A549 (cell line): ENCODE measurements at regions not wholly inside any gene's neighbourhood (a gene's known extent, or its start where the extent isn't known, plus 50 kb on each side); places are given as distances from the start of the nearest gene placed in this dataset.
A peak's percentile ranks its signal among the peaks of the same experiment; 100 is the strongest.

ENCODE experiments used
- ATAC-seq, 2 experiments: fragments of 200-7000 bp in 1 of 2; fragments of >200 bp in 1 of 2; cut with Nextera tagmentation in 1 of 2; cut with Tn5 transposase in 1 of 2; 3 replicates each; pipeline versions ENCODE4 v1.8.0 to v1.9.1; 2018 to 2020; ENCODE audit warnings: mild to moderate bottlenecking in 1 of 2, moderate library complexity in 1 of 2
- CTCF ChIA-PET: fragments of 300-600 bp; sonication (Branson Sonifier 250); formaldehyde crosslinking; extraction: SDS; loops from one replicate; lab custom pipeline; 2021; ENCODE audit warnings: antibody characterized with exemption, inconsistent platforms; lab: Yijun Ruan, JAX
- POLR2A ChIA-PET: fragments of 350-600 bp; formaldehyde crosslinking; extraction: SDS; loops from one replicate; lab custom pipeline; 2021; ENCODE audit warnings: antibody characterized with exemption, inconsistent platforms; lab: Yijun Ruan, JAX
- DNase-seq, 2 experiments: peaks; one replicate each; pipeline versions ENCODE4 v3.0.0 to v3.0.0-alpha.2; 2011 to 2016; ENCODE audit warnings: low read depth in 1 of 2, low spot score in 1 of 2
- FAIRE-seq: peaks from 2 replicates; lab custom pipeline; 2011; peaks lifted over from hg19 to GRCh38; lab: Jason Lieb, UNC
- H3K27ac ChIP-seq, 2 experiments: fragments of >200 bp; sonication (Bioruptor Twin); formaldehyde crosslinking; 3 replicates each; pipeline ENCODE4 v1.5.1; 2016 to 2017
- H3K4me1 ChIP-seq: fragments of >200 bp; sonication (Bioruptor Twin); formaldehyde crosslinking; 3 replicates; pipeline ENCODE4 v1.6.1; 2016
- H3K4me2 ChIP-seq: fragments of >200 bp; sonication (Bioruptor Twin); formaldehyde crosslinking; 3 replicates; pipeline ENCODE4 v1.6.1; 2016
- H3K4me3 ChIP-seq: fragments of >200 bp; sonication (Bioruptor Twin); formaldehyde crosslinking; 3 replicates; pipeline ENCODE4 v1.5.1; 2016
- H3K9me3 ChIP-seq: fragments of >200 bp; sonication (Bioruptor Twin); formaldehyde crosslinking; 3 replicates; pipeline ENCODE4 v1.6.1; 2016
- ATOH8 ChIP-seq: fragments of 250-450 bp; sonication (Bioruptor Pico); IDR thresholded peaks from 2 replicates; pipeline ENCODE4 v1.5.0; 2020; ENCODE audit warnings: low read depth, mild to moderate bottlenecking, moderate library complexity
- BCL3 ChIP-seq: fragments of >200 bp; sonication (Bioruptor Twin); formaldehyde crosslinking; IDR thresholded peaks from 3 replicates; pipeline ENCODE4 v1.6.1; 2016
- CBX2 ChIP-seq: fragments of 200-600 bp; sonication (generic); IDR thresholded peaks from 2 replicates; pipeline ENCODE4 v1.6.1; 2016; ENCODE audit warnings: low read depth, mild to moderate bottlenecking, borderline replicate concordance
- CEBPB ChIP-seq, 2 experiments: fragments of >200 bp in 1 of 2; sonication (Bioruptor Twin) in 1 of 2; formaldehyde crosslinking in 1 of 2; IDR thresholded peaks; 2 replicates each; pipeline ENCODE4 v1.6.1; 2012 to 2016
- CHD4 ChIP-seq: fragments of 200-600 bp; sonication (generic); IDR thresholded peaks from 2 replicates; pipeline ENCODE4 v1.6.1; 2016; ENCODE audit warnings: antibody characterized with exemption, mild to moderate bottlenecking, borderline replicate concordance
- EHMT2 ChIP-seq: fragments of 200-600 bp; sonication (generic); IDR thresholded peaks from 2 replicates; pipeline ENCODE4 v1.6.1; 2016; ENCODE audit warnings: antibody characterized with exemption, low read depth, mild to moderate bottlenecking, moderate library complexity
- EP300 ChIP-seq, 2 experiments: fragments of >200 bp; sonication (Bioruptor Twin); formaldehyde crosslinking; IDR thresholded peaks; 2 replicates in 1 of 2; 3 replicates in 1 of 2; pipeline ENCODE4 v1.6.1; 2016 to 2017
- FOSL2 ChIP-seq, 2 experiments: fragments of 450-650 bp in 1 of 2; fragments of >200 bp in 1 of 2; sonication (Bioruptor Twin) in 1 of 2; formaldehyde crosslinking; IDR thresholded peaks; 2 replicates each; pipeline versions ENCODE4 v1.5.0 to v1.6.1; 2016 to 2020; ENCODE audit warnings: mild to moderate bottlenecking in 1 of 2, moderate library complexity in 1 of 2
- FOXS1 ChIP-seq: fragments of 250-450 bp; sonication (Bioruptor Pico); IDR thresholded peaks from 2 replicates; pipeline ENCODE4 v1.5.0; 2020; ENCODE audit warnings: mild to moderate bottlenecking, moderate library complexity
- HDAC2 ChIP-seq: fragments of 200-600 bp; sonication (generic); IDR thresholded peaks from 2 replicates; pipeline ENCODE4 v1.6.1; 2016
- HEYL ChIP-seq: fragments of 250-450 bp; sonication (Bioruptor Pico); IDR thresholded peaks from 2 replicates; pipeline ENCODE4 v1.8.0; 2021; ENCODE audit warnings: mild to moderate bottlenecking, moderate library complexity
- HOXA7 ChIP-seq: fragments of 250-450 bp; sonication (Bioruptor Pico); IDR thresholded peaks from 2 replicates; pipeline ENCODE4 v1.5.0; 2020; ENCODE audit warnings: mild to moderate bottlenecking, moderate library complexity
- HOXB13 ChIP-seq: fragments of 250-450 bp; sonication (Bioruptor Pico); IDR thresholded peaks from 2 replicates; pipeline ENCODE4 v1.5.0; 2020; ENCODE audit warnings: low read depth, mild to moderate bottlenecking, moderate library complexity
- HOXB5 ChIP-seq: fragments of 250-450 bp; sonication (Bioruptor Pico); IDR thresholded peaks from 2 replicates; pipeline ENCODE4 v1.5.0; 2020; ENCODE audit warnings: mild to moderate bottlenecking, moderate library complexity
- JUNB ChIP-seq: fragments of >200 bp; sonication (Bioruptor Twin); formaldehyde crosslinking; IDR thresholded peaks from 2 replicates; pipeline ENCODE4 v1.6.1; 2016
- MAFK ChIP-seq: fragments of 450-650 bp; IDR thresholded peaks from 2 replicates; pipeline ENCODE4 v1.6.1; 2014; ENCODE audit not compliant: partially characterized antibody
- MYC ChIP-seq: IDR thresholded peaks from 2 replicates; pipeline ENCODE4 v1.6.1; 2012; ENCODE audit warnings: mild to moderate bottlenecking, inconsistent platforms, low read length, improper control_type of control experiment, borderline replicate concordance
- NPAS2 ChIP-seq: fragments of 250-450 bp; sonication (Bioruptor Pico); IDR thresholded peaks from 2 replicates; pipeline ENCODE4 v1.8.0; 2022; ENCODE audit warnings: mild to moderate bottlenecking, moderate library complexity, borderline replicate concordance
- PHF8 ChIP-seq: fragments of 200-600 bp; sonication (generic); IDR thresholded peaks from 2 replicates; pipeline ENCODE4 v1.6.1; 2016; ENCODE audit warnings: low read depth, mild to moderate bottlenecking, antibody characterized with exemption, moderate library complexity, borderline replicate concordance
- POLR2A ChIP-seq: IDR thresholded peaks from 2 replicates; pipeline ENCODE4 v1.6.1; 2012; ENCODE audit warnings: mild to moderate bottlenecking, low read length
- RAD21 ChIP-seq, 2 experiments: fragments of >200 bp in 1 of 2; sonication (Bioruptor Twin) in 1 of 2; formaldehyde crosslinking in 1 of 2; IDR thresholded peaks in 1 of 2; conservative IDR thresholded peaks in 1 of 2; 2 replicates in 1 of 2; 3 replicates in 1 of 2; pipeline ENCODE4 v1.6.1; 2012 to 2018; ENCODE audit warnings: inconsistent platforms in 1 of 2
- RARB ChIP-seq: fragments of 250-450 bp; sonication (Bioruptor Pico); IDR thresholded peaks from 2 replicates; pipeline ENCODE4 v1.8.0; 2021; ENCODE audit warnings: mild to moderate bottlenecking, moderate library complexity
- RCOR1 ChIP-seq: fragments of 150-350 bp; IDR thresholded peaks from 2 replicates; pipeline ENCODE4 v1.6.1; 2014; ENCODE audit warnings: antibody characterized with exemption, low read length, low read depth
- ZC3H11A ChIP-seq: fragments of 450-650 bp; IDR thresholded peaks from 2 replicates; pipeline ENCODE4 v1.6.1; 2014; ENCODE audit warnings: antibody characterized with exemption, mild to moderate bottlenecking
- WGBS: methylation state at CpG from one replicate; pipeline ENCODE4 v1.1.6; 2017; ENCODE audit errors: missing lambda C conversion rate; 5-methylcytosine and 5-hydroxymethylcytosine counted together

- no peak overlapping the region for H3K4me2 ChIP-seq
- DNase-seq = no peak
- CTCF ChIA-PET = no interaction called here
- WGBS = 94% methylated on average over 9 of the region's 9 CpGs
- H3K27ac ChIP-seq = no peak overlapping the region
- POLR2A ChIA-PET = no interaction called here
- TF ChIP-seq MAFK (no peak), POLR2A (no peak), ZC3H11A (no peak), BCL3 (no peak)
- TF ChIP-seq, all 56 proteins: peak for 0
- H3K9me3 ChIP-seq = no peaks in the 10 kb centered on the region
- FAIRE-seq (no peak), ATAC-seq (no peak)
- peaks cover 12% of the 10 kb centered on the region for H3K4me1 ChIP-seq
- H3K4me3 ChIP-seq = no peak overlapping the region
These were observed 317.9 kb upstream of the ATP2B1 start for GRCh38 chr12:90026516-90026915.

- H3K9me3 ChIP-seq = no peaks in the 10 kb centered on the region
- POLR2A ChIA-PET = no interaction called here
- ATAC-seq = peak in 1 of 2 experiments; percentile 83; a peak in 3 of 6 replicates
- CTCF ChIA-PET = no interaction called here
- peak; percentile 3 to 62 for DNase-seq
- WGBS = 41% methylated on average over 6 of the region's 6 CpGs
- no peak overlapping the region for H3K4me3 ChIP-seq
- TF ChIP-seq EP300 (IDR thresholded peaks at IDR 0.05) (0 out of 5 replicates have a peak, but pooled peaks of 1 of the 2 experiments have one; percentile 17), HOXA7 (no peak), NPAS2 (CRISPR knock-in tag) (no peak), CHD4 (no peak), FOXS1 (no peak), JUNB (no peak), FOSL2 (IDR thresholded peaks at IDR 0.05) (no peak), FOSL2 (CRISPR knock-in tag; IDR thresholded peaks at IDR 0.05) (0 out of 2 replicates have a peak, but pooled peaks have one; percentile 11), RARB (CRISPR knock-in tag) (no peak), CBX2 (no peak), CEBPB (IDR thresholded peaks at IDR 0.05) (peak in 1 of 2 experiments; percentile 50; a peak in 1 of 4 replicates)
- H3K4me1 ChIP-seq = peaks cover 12% of the 10 kb centered on the region
- peak overlapping the region in 1 of 2 experiments; percentile 2; a peak in 1 of 6 replicates for H3K27ac ChIP-seq
- H3K4me2 ChIP-seq = peak overlapping the region; percentile 32; the same call in 2 of the 3 replicates
- no peak for FAIRE-seq
These were observed 315.6 kb upstream of the ATP2B1 start for GRCh38 chr12:90024262-90024661.

GRCh38 chr12:90023207-90023900 is 314.7 kb upstream of the ATP2B1 start:
- ChIA-PET CTCF (no interaction called here), POLR2A (no interaction called here)
- Histone ChIP-seq H3K27ac (peak overlapping the region; percentile 5 to 57; a peak in 2 of 6 replicates), H3K4me3 (no peak overlapping the region), H3K4me1 (peaks cover 12% of the 10 kb centered on the region), H3K4me2 (no peak overlapping the region), H3K9me3 (no peaks in the 10 kb centered on the region)
- DNase-seq (no peak), ATAC-seq (peak; percentile 34 to 36; a peak in 1 of 6 replicates), FAIRE-seq (no peak)
- WGBS = 100% methylated on average over 1 of the region's 1 CpG
- no peak for TF ChIP-seq HDAC2
- TF ChIP-seq HOXA7 = no peak
- no peak for TF ChIP-seq ATOH8
- TF ChIP-seq FOSL2 (IDR thresholded peaks at IDR 0.05) = no peak
- no peak for TF ChIP-seq FOSL2 (CRISPR knock-in tag; IDR thresholded peaks at IDR 0.05)

- no peak for DNase-seq
- ATAC-seq = no peak
- ChIA-PET CTCF (no interaction called here), POLR2A (no interaction called here)
- H3K27ac ChIP-seq = no peak overlapping the region
- peak; percentile 59 for FAIRE-seq
- H3K9me3 ChIP-seq = no peaks in the 10 kb centered on the region
- H3K4me3 ChIP-seq = no peak overlapping the region
- no peak overlapping the region for H3K4me2 ChIP-seq
- H3K4me1 ChIP-seq = peaks cover 12% of the 10 kb centered on the region
- 89% methylated on average over 2 of the region's 2 CpGs for WGBS
- no peak for TF ChIP-seq HOXB5 (CRISPR knock-in tag)
- no peak for TF ChIP-seq EP300 (IDR thresholded peaks at IDR 0.05)
- TF ChIP-seq EHMT2 = no peak
- no peak for TF ChIP-seq MYC
- no peak for TF ChIP-seq HEYL (CRISPR knock-in tag)
- no peak for TF ChIP-seq POLR2A
- no peak for TF ChIP-seq CHD4
- no peak for TF ChIP-seq RAD21 (conservative IDR thresholded peaks at IDR 0.05 in 1 of 2, IDR thresholded peaks at IDR 0.05 in 1 of 2)
- no peak for TF ChIP-seq JUNB
- TF ChIP-seq HOXB13 (CRISPR knock-in tag) = no peak
- TF ChIP-seq PHF8 = no peak
- TF ChIP-seq ATOH8 = no peak
- no peak for TF ChIP-seq RCOR1
- no peak for TF ChIP-seq BCL3
These were observed 313.3 kb upstream of the ATP2B1 start for GRCh38 chr12:90021795-90022440.
